H1 (cell line): ENCODE measurements at regions not wholly inside any gene's neighbourhood (a gene's known extent, or its start where the extent isn't known, plus 50 kb on each side); places are given as distances from the start of the nearest gene placed in this dataset.

Experiments used
- POLR2AphosphoS5 ChIP-seq: IDR thresholded peaks from 2 replicates; pipeline ENCODE4 v1.6.1; 2011; ENCODE audit warnings: low read depth, low read length

DNA sequence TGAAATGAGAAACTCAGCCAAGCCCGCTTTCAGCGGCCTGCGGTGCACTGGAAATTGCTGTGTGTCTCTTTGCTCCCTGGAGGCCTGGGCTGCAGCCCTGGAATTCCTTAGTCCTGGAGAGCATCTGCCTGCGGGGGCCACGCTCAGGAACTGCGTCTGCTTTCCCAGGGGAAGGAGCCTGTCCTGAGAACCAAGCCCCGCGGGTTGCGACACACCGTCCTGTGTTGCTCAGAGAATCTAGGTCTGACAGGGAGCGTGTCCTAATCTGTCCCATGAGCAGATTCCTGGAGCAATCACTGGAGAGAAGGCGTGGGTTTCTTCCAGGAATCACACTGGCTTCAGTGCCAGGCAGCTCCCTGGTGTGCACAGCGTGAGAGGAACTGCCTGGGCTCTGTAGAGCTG is 708.1 kb downstream of the BRD1 start (continued):
- TF ChIP-seq POLR2AphosphoS5: no peak
